ENCODE measurements at regions not wholly inside any gene's neighbourhood (a gene's known extent, or its start where the extent isn't known, plus 50 kb on each side); places are given as distances from the start of the nearest gene placed in this dataset.

- TF ChIP-seq RBBP5 (IDR thresholded peaks at IDR 0.05; ENCODE audit: borderline replicate concordance, low read depth, low read length) = no peak
Measured at GRCh38 chr20:61056116-61056515, 195.9 kb upstream of the CDH4 start (continued).

Data from H1 (cell line).